SJCRH30 (cell line): ENCODE measurements at regions not wholly inside any gene's neighbourhood (a gene's known extent, or its start where the extent isn't known, plus 50 kb on each side); places are given as distances from the start of the nearest gene placed in this dataset.
A peak's percentile ranks its signal among the peaks of the same experiment; 100 is the strongest.
"Not testable (repeated sequence)": the region's sequence is repeated elsewhere in the genome, so short reads cannot be mapped to it uniquely, and the experiment has no call there.

Experiments used
- DNase-seq, 2 experiments: peaks; one replicate each; pipeline ENCODE4 v3.0.0-alpha.2; 2015 to 2020
- H3K27ac ChIP-seq: fragments of 250-450 bp; sonication (Bioruptor Pico); 2 replicates; pipeline ENCODE4 v1.5.1; 2020; ENCODE audit warnings: mild to moderate bottlenecking, moderate library complexity
- H3K27me3 ChIP-seq: fragments of 250-450 bp; sonication (Bioruptor Pico); 2 replicates; pipeline ENCODE4 v1.5.1; 2020; ENCODE audit warnings: mild to moderate bottlenecking, moderate library complexity
- H3K36me3 ChIP-seq: fragments of 250-450 bp; sonication (Bioruptor Pico); 2 replicates; pipeline ENCODE4 v1.5.1; 2020; ENCODE audit warnings: mild to moderate bottlenecking, moderate library complexity
- H3K4me1 ChIP-seq: fragments of 250-450 bp; sonication (Bioruptor Pico); 2 replicates; pipeline ENCODE4 v1.5.1; 2020; ENCODE audit warnings: mild to moderate bottlenecking, moderate library complexity
- H3K4me3 ChIP-seq: fragments of 250-450 bp; sonication (Bioruptor Pico); 2 replicates; pipeline ENCODE4 v1.5.1; 2020; ENCODE audit warnings: mild to moderate bottlenecking, moderate library complexity
- H3K9me3 ChIP-seq: fragments of 250-450 bp; sonication (Bioruptor Pico); replicated peaks from 2 replicates; pipeline ENCODE4 v1.5.1; 2020; ENCODE audit warnings: mild to moderate bottlenecking, moderate library complexity

DNA sequence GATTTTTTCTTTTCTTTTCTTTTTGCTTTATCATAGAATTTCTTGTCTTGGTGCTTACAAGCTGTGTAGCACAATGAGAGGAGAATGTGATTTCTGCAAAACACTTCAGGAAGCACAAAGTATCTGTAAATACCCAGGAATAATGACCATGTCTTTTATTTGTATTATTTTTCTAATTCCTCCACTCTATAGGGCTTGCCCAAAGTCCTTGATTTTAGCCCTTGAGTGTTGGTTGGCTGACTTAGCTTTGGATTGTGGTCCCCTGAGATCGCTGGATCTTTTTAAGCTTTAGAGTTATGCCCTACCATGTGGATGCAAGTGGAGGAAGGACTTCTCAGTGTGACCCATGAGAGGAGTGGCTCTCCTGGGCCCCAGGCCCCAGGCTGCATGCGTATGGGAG lies 52.2 kb downstream of the HOXC4 start:
- not testable (repeated sequence) for H3K27ac ChIP-seq, H3K4me1 ChIP-seq, H3K4me3 ChIP-seq, H3K27me3 ChIP-seq, H3K36me3 ChIP-seq, H3K9me3 ChIP-seq, DNase-seq

DNA sequence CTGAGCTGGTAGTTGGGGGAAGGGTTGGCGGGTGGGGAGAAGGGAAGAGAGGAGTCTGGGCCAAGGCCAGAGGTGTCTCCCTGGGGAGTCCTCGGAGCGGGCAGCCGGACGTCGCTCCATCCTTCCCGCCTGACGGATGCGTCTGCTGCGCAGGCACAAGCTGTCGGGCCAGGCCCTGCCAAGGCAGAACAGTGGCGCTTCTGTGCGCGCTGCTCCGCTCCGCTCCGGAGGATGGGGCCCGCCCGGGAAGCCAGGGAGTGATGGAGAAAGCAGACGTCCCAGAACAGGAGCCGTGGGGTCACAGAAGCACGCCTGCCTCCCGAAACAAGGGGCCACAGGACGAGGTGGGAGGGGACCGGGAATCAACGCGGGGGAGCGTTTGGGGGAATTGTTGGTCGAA lies 52.6 kb downstream of the HOXC4 start:
- not testable (repeated sequence) for H3K4me1 ChIP-seq, H3K27me3 ChIP-seq, H3K27ac ChIP-seq, DNase-seq, H3K9me3 ChIP-seq, H3K4me3 ChIP-seq, H3K36me3 ChIP-seq

DNA sequence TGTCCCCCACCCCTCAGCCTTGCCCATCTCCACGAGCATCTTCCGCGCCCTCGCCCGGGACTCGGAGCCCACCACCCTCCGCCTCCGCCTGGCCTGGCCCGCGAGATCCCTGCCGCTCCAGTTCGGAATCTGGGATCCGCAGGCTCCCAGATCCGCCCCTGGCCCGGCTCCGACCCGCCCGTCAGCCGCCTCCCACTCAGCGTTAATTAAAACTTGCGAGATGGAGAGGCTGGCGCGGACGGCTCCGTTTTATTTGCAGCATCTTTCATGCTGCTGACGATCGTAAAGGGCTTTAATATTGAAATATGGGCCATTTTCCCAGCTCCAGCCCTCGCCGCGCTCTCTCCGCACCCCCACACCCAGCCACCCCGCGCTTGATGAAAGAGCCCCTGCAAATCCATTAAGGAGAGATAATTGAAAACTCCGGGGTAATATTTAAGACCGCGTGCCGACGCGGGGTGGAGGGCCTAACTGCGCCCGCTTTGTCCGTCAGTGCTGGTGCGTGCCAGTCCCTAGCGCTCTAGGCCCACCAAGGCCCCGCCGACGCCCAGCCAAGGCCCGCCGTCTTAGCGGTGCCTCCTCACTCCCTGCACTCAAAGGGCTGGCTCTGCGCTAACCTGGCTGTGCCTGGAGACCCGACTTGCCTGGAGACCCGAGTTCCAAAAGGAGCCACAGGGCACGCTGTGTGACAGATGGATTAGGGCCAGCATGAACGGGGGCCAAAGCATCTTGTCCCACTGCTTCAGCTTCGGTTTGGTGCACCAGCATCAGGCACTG lies 53.4 kb downstream of the HOXC4 start:
- H3K4me1 ChIP-seq, H3K27me3 ChIP-seq, H3K4me3 ChIP-seq, H3K27ac ChIP-seq, DNase-seq, H3K9me3 ChIP-seq, H3K36me3 ChIP-seq: not testable (repeated sequence)

DNA sequence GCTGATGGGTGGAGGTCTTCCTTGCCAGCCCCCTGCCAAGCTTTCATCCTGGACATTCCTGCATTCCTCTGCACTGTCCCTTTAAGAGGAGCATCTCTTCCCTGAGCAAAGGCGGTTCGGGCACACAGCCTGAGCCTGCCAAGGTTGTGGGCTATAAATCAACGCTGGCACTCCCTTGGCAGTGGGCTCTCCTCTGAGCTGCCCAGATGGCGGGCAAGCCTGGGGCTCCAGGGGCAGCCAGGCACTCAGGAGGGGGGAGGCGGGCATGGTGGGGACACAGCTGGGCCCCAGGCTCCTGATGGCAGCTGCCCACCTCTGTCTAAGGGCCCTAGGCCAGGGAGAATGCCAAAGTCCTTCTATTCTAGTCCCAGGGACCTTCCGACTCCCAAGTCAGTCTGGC lies 58.7 kb downstream of the HOXC4 start:
- H3K27me3 ChIP-seq, DNase-seq: not testable (repeated sequence)

DNA sequence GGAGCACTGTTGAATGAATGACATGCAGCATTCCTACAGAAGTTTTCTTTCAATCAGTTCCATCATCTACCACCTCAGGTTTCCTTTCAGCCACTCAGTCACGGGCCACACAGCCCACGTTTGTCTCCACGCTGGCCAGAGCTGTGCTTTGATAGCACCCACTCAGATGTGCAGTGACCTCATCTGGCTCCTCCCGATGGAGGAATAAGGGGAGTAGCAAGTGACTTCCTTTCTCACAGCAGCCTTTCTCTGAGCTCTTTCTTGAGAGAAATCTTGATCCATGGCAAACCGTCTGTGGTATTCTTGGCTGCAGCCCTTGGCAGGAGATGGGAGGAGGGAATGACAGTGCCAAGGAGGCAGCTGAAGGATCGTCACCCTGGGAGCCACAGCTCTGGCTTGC lies 62.4 kb downstream of the HOXC4 start:
- not testable (repeated sequence) for H3K27me3 ChIP-seq, H3K36me3 ChIP-seq, DNase-seq, H3K27ac ChIP-seq, H3K9me3 ChIP-seq, H3K4me3 ChIP-seq, H3K4me1 ChIP-seq

More for the DNA sequence above, 58.7 kb downstream of the HOXC4 start:
- not testable (repeated sequence) for H3K36me3 ChIP-seq, H3K27ac ChIP-seq, H3K4me1 ChIP-seq, H3K4me3 ChIP-seq, H3K9me3 ChIP-seq

DNA sequence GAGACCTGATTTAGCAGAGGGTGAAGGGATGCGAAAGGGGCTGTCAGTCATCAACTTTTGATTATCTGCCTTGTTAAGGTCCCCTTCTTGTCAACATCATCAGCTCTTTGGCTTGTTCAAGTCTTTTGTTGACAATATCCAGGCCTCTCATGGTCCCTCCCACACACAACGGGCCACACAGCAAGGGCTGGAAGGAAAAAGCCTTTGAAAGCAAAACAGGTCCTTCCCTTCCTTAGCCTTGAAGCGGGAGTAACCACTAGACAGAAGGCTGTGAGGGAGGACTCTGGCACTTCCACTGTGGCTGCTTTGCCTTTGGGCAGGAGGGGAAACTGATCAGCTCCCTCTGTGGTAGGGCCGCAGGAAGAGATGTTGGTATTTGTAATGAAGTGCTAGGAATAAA lies 63.8 kb downstream of the HOXC4 start:
- not testable (repeated sequence) for DNase-seq, H3K27me3 ChIP-seq, H3K27ac ChIP-seq, H3K36me3 ChIP-seq, H3K4me3 ChIP-seq, H3K9me3 ChIP-seq, H3K4me1 ChIP-seq

DNA sequence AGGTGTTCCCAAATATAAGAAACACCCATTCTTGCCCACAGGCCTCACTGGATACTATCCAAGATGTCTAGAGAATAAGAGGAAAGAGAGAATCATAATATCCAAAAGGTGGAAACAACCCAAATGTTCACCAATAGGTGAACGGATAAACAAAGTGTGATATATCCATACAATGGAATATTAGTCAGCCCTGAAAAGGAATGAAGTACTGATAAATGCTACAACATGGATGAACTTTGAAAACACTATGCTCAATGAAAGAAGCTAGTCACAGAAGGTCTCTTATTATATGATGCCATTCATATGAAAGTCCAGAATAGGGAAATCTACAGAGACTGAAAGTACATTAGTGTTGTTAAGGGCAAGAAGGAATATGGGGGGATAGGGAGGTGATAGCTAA lies 65.4 kb downstream of the HOXC4 start:
- not testable (repeated sequence) for H3K4me3 ChIP-seq, H3K9me3 ChIP-seq, H3K36me3 ChIP-seq, H3K27ac ChIP-seq, DNase-seq, H3K4me1 ChIP-seq, H3K27me3 ChIP-seq

DNA sequence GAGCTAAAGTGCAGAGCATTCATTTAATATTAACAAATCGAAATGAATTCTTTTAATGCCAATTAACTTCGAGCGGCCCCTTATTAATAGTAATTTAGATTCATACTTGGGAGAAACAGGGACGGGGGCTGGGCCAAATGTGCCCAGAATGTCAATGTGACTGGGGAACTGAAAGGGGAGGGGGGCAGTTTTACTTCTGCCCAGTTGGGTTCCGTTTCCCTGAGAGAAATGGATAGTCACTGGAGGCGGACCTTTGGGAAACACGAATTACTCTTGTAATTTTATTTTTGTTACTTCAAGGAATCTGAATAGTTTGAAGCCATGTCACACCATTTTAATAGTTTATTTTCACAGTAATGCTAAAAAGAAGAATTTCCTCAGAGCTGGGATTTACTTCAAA lies 64.8 kb downstream of the SMUG1 start:
- not testable (repeated sequence) for H3K36me3 ChIP-seq, H3K9me3 ChIP-seq, H3K27ac ChIP-seq, DNase-seq, H3K4me3 ChIP-seq, H3K27me3 ChIP-seq, H3K4me1 ChIP-seq

DNA sequence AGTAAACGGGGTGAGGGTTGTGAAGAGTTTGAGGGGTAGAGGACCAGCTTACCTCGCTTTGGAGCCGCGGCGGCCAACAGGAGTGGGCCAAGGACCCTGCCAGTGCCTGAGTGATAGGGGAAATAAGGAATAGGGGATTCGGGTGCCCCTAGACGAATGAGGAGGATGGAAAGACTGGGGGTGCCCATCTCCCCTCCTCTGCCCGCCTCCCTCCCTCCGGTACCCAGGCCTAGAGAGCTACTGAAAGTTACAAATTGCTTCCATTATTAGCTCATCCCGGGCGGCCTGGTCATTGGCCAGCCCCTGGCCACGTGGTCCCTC lies 63.1 kb downstream of the SMUG1 start:
- not testable (repeated sequence) for H3K9me3 ChIP-seq, H3K27ac ChIP-seq
- peak overlapping the region; percentile 55 for H3K4me3 ChIP-seq

DNA sequence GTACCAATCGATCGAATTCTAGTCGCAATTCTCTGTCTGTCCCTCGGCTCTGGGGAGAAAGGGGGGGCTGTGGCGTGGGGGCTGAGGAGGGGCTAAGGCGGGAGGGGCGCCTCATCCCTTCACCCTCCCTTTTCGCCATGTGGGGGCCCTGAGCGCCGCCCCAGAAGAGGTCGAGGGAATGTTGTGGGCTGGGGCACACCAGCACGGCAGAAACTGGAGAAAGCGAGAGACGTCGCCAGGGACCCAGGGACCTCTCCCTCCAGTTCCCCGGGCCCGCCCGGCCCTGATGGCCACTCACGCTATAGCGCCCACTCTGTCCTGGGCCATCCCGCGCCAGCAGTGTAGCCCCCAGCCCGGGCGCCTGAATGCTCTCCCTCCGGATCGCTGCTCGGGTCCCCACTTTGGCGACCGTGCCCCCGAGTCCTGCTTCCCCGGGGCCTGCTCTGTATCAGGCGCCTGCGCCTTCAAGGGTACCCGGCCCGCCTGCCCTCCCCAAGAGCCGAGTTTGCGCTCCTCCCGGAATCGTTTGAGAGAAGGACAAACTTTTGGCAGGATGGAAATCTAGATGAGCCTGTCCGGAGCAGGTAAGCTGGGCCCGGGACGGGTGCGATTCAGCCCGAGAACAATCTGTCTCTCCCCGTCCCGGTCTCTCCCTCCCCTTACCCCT lies 62.6 kb downstream of the SMUG1 start:
- Histone ChIP-seq H3K9me3 (no peaks in the 10 kb centered on the region), H3K27ac (no peak overlapping the region), H3K27me3 (no peaks in the 10 kb centered on the region), H3K36me3 (no peaks in the 10 kb centered on the region), H3K4me1 (no peaks in the 10 kb centered on the region), H3K4me3 (peak overlapping the region; percentile 55)
- DNase-seq: no peak

More for the DNA sequence above, 63.1 kb downstream of the SMUG1 start:
- not testable (repeated sequence) for H3K4me1 ChIP-seq, H3K27me3 ChIP-seq, H3K36me3 ChIP-seq, DNase-seq

DNA sequence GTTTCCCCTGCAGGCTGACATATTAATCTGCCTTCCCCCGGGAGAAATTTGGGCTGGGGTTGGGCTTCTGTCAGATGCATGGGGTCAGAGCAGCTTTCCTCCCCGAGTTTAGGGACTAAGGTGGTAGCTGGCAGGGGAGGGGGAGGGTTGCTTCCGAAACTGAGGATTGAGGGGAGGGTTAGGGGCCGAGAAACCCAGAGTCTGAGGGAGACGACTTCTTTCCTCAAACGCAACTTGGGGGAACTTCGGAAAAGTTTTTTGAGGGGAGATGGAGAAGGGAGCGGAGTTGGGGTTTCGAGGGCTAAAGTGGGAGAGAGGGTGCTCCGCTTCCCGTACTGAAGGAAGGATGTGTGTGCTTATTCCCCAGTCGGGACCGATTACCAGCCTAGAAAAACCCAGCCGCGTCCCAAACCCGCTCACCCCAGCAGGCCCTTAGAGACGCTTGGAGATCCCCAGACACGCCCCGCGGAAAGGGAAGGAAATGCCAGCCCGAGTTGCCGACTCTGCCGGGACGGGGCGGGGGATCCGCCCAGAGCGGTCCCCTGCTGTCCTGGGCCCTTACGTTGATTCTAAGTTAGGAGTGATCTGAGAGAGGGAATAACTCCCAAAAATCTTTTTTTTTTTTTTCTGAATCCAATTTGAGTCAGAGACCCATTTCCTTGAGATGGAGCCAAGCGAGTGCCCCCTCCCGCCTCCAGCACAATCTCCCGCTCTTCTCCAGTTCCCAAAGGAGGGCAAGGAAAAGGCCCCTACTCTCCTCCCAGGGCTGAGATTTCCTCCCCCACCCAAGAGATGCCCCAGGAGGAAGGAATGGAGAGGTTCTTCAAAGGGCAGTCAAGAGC lies 61.9 kb downstream of the SMUG1 start:
- peak; percentile 19 to 25 for DNase-seq
- Histone ChIP-seq H3K9me3 (no peaks in the 10 kb centered on the region), H3K4me3 (peak overlapping the region; percentile 55), H3K27me3 (no peaks in the 10 kb centered on the region), H3K27ac (no peak overlapping the region), H3K36me3 (no peaks in the 10 kb centered on the region), H3K4me1 (no peaks in the 10 kb centered on the region)

DNA sequence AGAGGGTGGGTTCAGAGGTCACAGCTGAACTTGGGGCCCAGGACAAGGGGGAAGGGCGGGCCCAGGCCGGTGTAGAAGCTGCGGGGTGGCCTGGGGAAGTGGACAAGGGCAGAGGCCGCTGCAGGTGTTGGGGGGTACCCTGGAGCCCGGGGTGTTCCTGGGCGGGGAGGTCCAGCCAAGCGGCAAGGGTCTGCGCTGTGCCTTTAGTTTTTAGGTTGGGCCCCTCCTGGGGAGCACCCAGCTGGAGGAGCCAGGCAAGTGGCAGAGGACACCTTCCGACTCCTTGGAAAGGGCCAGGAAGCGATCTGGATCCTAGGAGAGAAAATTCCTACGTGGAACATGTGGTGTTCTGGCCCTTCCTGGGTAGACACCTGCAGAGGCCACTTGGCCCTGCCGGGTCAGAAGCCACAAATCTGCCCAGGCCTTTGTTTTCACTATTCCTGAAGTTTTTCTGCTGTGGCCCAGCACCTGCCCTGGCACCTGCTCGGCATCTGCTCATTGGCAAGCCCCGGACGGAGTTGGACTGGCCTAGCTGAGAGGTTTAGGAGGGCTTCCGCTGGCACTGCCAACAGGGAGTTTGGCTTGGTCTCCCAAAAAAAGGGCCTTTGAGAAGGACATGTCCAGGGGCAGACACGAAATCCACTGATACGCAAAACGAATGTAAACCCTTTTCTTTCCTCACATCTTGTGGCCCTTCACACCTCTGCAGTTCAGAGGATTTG lies 61.1 kb downstream of the SMUG1 start:
- no peaks in the 10 kb centered on the region for H3K36me3 ChIP-seq
- H3K4me1 ChIP-seq: no peaks in the 10 kb centered on the region
- no peaks in the 10 kb centered on the region for H3K9me3 ChIP-seq
- no peak for DNase-seq
- no peak overlapping the region for H3K4me3 ChIP-seq
- H3K27me3 ChIP-seq: no peaks in the 10 kb centered on the region
- H3K27ac ChIP-seq: no peak overlapping the region

DNA sequence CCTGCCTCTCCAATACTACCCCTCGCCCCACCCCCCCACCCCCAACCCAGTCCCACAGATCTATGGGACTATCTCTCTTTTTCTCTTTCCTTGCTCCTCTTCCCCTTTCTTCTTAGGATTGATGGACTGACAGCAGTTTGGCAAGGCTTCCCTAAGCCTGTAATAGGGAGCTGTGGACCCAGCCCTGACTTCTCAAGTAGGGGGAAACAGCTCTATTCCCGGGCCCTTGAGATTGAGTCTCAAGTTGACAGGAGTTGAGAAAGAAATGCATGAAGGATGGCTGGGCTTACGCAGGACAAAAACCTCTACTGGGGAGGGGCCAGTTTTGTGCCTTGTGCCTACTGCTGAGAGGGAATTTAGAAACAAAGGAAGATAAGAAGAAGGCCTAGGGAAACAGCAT lies 60.4 kb downstream of the SMUG1 start:
- Histone ChIP-seq H3K27ac (no peak overlapping the region), H3K9me3 (no peaks in the 10 kb centered on the region), H3K36me3 (no peaks in the 10 kb centered on the region), H3K4me3 (no peak overlapping the region), H3K27me3 (no peaks in the 10 kb centered on the region), H3K4me1 (no peaks in the 10 kb centered on the region)
- DNase-seq: no peak

DNA sequence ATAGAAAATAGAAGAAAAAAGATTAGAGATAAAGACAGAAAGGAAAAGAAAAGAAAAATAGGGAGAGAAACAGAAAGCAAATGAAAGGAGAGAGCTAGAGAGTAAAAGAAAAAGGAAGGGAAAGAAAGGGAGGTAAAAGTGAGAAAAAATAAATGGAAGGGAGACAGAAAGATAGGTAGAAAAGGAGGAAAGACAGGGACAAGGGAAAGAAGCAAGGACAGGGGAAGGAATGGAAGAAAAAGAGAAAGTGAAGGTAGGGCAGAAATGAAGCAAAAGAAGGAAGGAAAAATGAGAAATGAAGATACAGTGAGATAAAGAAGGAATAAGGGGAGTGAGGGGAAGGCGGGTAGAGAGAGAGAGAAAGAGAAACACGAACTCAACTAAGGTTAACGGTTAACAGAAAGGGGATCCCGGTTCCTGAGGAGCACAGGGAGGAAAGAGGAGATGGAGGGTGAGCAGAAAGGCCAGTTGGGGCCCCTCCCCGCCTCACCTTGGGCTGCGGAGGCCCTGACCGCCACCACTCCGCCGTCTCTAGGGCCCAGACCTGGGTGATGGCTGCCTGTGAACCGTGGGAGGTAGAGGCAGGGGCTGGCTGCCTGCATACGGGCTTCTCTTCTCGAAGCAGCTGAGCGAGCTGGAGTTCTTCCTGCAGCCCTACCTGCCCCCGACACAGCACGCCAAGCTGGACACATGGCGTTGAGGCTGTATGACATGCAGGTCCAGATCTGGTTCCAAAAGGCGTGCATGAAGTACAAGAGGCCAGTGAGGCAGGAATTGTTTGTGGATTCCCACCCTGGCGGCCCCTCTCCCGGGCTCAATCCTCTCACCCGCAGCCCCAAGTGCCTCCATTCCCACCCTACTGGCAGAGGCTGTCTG lies 59.5 kb downstream of the SMUG1 start:
- Histone ChIP-seq H3K27ac (no peak overlapping the region), H3K27me3 (peaks cover 6% of the 10 kb centered on the region; the same call in 1 of the 2 replicates), H3K9me3 (no peaks in the 10 kb centered on the region), H3K4me1 (no peaks in the 10 kb centered on the region), H3K4me3 (no peak overlapping the region), H3K36me3 (no peaks in the 10 kb centered on the region)
- DNase-seq: no peak
